ENCODE measurements at regions not wholly inside any gene's neighbourhood (a gene's known extent, or its start where the extent isn't known, plus 50 kb on each side); places are given as distances from the start of the nearest gene placed in this dataset.

DNA sequence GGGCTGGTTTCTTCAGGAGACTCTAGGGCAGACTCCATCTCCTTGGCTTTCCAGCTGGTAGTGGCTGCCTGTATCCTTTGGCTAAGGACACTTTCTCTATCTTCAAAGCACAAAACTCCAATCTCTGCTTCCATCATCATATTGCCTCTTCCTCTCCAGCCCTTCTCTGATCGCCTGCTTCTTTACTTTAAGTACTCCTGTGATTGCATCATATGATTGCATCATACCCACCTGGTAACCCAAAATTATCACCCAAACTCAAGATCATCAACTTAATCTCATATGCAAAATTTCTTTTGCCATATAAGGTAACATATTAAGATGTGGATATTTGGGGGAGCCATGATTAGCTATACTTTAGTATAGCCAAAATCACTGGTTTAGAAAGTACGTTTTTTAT lies 1092.6 kb upstream of the CDH6 start:
- TF ChIP-seq, protein P1, sequence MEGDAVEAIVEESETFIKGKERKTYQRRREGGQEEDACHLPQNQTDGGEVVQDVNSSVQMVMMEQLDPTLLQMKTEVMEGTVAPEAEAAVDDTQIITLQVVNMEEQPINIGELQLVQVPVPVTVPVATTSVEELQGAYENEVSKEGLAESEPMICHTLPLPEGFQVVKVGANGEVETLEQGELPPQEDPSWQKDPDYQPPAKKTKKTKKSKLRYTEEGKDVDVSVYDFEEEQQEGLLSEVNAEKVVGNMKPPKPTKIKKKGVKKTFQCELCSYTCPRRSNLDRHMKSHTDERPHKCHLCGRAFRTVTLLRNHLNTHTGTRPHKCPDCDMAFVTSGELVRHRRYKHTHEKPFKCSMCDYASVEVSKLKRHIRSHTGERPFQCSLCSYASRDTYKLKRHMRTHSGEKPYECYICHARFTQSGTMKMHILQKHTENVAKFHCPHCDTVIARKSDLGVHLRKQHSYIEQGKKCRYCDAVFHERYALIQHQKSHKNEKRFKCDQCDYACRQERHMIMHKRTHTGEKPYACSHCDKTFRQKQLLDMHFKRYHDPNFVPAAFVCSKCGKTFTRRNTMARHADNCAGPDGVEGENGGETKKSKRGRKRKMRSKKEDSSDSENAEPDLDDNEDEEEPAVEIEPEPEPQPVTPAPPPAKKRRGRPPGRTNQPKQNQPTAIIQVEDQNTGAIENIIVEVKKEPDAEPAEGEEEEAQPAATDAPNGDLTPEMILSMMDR (IDR thresholded peaks at IDR 0.05), result no peak
- TF ChIP-seq POLR2A (IDR thresholded peaks at IDR 0.05) (no peak), POLR2AphosphoS5 (IDR thresholded peaks at IDR 0.05) (no peak)
